ENCODE measurements at regions not wholly inside any gene's neighbourhood (a gene's known extent, or its start where the extent isn't known, plus 50 kb on each side); places are given as distances from the start of the nearest gene placed in this dataset.
"Not testable (repeated sequence)": the region's sequence is repeated elsewhere in the genome, so short reads cannot be mapped to it uniquely, and the experiment has no call there.

DNA sequence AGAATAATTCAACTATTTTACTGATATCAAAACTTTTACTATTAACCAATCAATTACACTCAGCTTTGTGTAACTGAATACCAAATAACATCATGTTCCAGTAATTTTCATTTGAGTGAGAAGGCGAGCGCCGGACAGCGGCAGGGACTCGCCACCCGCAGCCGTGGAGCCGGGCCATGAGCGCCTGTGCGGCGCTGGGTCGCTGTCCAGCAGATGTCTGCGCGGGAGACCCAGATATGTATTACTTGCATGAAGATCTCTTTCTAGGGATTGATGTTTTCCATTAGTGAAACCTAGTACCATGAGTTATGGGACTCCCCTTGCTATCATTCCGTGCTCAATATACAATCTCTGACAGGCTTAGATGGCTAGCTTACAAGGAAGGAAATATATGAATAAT is 245.1 kb upstream of the PRSS16 start:
- H3K4me3 ChIP-seq (ENCODE audit: extremely low read depth, insufficient read depth, low read length, poor library complexity, severe bottlenecking): no peak overlapping the region
- H3K4me1 ChIP-seq (ENCODE audit: control insufficient read depth, insufficient read depth, low read length, poor library complexity, severe bottlenecking): no peaks in the 10 kb centered on the region
- WGBS, 2 experiments (ENCODE audit: insufficient coverage in 2 of 2): 75 to 98% methylated on average over 4 to 8 of the region's 15 CpGs
- H3K36me3 ChIP-seq (ENCODE audit: control insufficient read depth, insufficient read depth, low read length): no peaks in the 10 kb centered on the region
- H3K9me3 ChIP-seq (ENCODE audit: control insufficient read depth, low read length): no peaks in the 10 kb centered on the region
- H3K27ac ChIP-seq (ENCODE audit: low read depth, low read length, severe bottlenecking): no peak overlapping the region

DNA sequence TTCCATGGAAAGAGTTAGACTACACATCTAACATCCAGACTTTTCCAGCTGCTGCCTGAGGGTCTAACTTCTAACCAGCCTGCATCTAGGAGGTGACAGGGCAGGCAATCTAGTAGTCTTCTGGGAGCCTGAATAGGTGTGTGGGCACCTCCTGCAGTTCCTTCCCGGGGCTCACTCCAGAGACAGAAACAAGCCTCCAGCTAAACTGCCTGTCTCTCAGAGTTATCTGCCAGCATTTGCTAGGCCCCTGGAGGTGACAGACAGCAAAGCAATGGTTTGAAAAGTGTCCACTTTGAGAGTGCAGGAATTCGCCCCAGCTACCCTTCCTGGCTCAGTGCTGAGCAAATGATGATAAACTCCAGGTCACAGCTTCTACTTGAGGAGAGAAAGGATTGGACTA is 240.5 kb upstream of the PRSS16 start:
- no peak overlapping the region for H3K4me3 ChIP-seq (ENCODE audit: extremely low read depth, insufficient read depth, low read length, poor library complexity, severe bottlenecking)
- 43 to 71% methylated on average over 1 to 2 of the region's 2 CpGs for WGBS, 2 experiments (ENCODE audit: insufficient coverage in 2 of 2)

DNA sequence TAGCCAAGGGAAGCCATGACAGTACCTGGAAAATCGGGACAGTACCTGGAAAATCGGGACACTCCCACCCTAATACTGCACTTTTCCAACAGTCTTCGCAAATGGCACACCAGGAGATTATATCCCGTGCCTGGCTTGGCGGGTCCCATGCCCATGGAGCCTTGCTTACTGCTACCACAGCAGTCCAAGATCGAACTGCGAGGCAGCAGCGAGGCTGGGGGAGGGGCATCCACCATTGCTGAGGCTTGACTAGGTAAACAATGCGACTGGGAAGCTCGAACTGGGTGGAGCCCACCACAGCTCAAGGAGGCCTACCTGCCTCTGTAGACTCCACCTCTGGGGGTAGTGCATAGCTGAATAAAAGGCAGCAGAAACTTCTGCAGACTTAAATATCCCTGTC is 238.9 kb upstream of the PRSS16 start:
- not testable (repeated sequence) for H3K4me1 ChIP-seq (ENCODE audit: control insufficient read depth, insufficient read depth, low read length, poor library complexity, severe bottlenecking); H3K27ac ChIP-seq (ENCODE audit: low read depth, low read length, severe bottlenecking); H3K9me3 ChIP-seq (ENCODE audit: control insufficient read depth, low read length); H3K4me3 ChIP-seq (ENCODE audit: extremely low read depth, insufficient read depth, low read length, poor library complexity, severe bottlenecking); H3K36me3 ChIP-seq (ENCODE audit: control insufficient read depth, insufficient read depth, low read length)
- WGBS, 2 experiments (ENCODE audit: insufficient coverage in 2 of 2): 96 to 97% methylated on average over 8 to 9 of the region's 10 CpGs

More for the DNA sequence above, 240.5 kb upstream of the PRSS16 start:
- H3K27ac ChIP-seq (ENCODE audit: low read depth, low read length, severe bottlenecking): no peak overlapping the region
- no peaks in the 10 kb centered on the region for H3K36me3 ChIP-seq (ENCODE audit: control insufficient read depth, insufficient read depth, low read length)
- no peaks in the 10 kb centered on the region for H3K4me1 ChIP-seq (ENCODE audit: control insufficient read depth, insufficient read depth, low read length, poor library complexity, severe bottlenecking)
- no peaks in the 10 kb centered on the region for H3K9me3 ChIP-seq (ENCODE audit: control insufficient read depth, low read length)

DNA sequence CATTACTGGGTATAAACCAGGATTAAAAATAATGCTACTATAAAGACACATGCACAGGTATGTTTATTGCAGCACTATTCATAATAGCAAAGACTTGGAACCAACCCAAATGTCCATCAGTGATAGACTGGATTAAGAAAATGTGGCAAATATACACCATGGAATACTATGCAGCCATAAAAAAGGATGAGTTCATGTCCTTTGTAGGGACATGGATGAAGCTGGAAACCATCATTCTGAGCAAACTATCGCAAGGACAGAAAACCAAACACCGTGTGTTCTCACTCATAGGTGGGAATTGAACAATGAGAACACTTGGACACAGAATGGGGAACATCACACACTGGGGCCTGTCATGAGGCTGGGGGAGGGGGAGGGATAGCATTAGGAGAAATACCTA is 233.4 kb upstream of the PRSS16 start:
- WGBS, 2 experiments (ENCODE audit: insufficient coverage in 2 of 2): 83% methylated on average over 1 of the region's 2 CpGs; no CpG with 5 or more reads in 1 of the 2 experiments

DNA sequence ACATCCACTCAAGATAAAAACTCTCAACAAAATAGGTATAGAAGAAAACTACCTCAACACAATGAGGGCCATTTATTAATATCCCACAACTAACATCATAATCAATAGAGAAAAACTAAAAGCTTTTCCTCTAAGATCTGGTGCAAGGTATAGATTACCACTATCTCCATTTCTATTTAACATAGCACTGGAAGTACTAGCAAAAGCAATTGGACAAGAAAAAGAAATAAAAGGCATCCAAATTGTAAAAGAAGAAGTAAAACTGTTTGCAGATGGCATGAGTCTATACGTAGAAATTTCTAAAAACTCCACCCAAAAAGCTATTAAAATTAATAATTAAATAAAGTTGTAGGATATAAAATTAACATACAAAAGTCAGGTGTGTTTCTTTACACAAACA is 230.8 kb upstream of the PRSS16 start:
- Histone ChIP-seq H3K9me3 (ENCODE audit: control insufficient read depth, low read length) (no peaks in the 10 kb centered on the region), H3K27ac (ENCODE audit: low read depth, low read length, severe bottlenecking) (no peak overlapping the region), H3K36me3 (ENCODE audit: control insufficient read depth, insufficient read depth, low read length) (no peaks in the 10 kb centered on the region), H3K4me1 (ENCODE audit: control insufficient read depth, insufficient read depth, low read length, poor library complexity, severe bottlenecking) (no peaks in the 10 kb centered on the region), H3K4me3 (ENCODE audit: extremely low read depth, insufficient read depth, low read length, poor library complexity, severe bottlenecking) (no peak overlapping the region)
- no CpG with 5 or more reads among the region's 1 CpG for WGBS, 2 experiments (ENCODE audit: insufficient coverage in 2 of 2)

More for the DNA sequence above, 233.4 kb upstream of the PRSS16 start:
- H3K9me3 ChIP-seq (ENCODE audit: control insufficient read depth, low read length); H3K4me1 ChIP-seq (ENCODE audit: control insufficient read depth, insufficient read depth, low read length, poor library complexity, severe bottlenecking); H3K36me3 ChIP-seq (ENCODE audit: control insufficient read depth, insufficient read depth, low read length); H3K4me3 ChIP-seq (ENCODE audit: extremely low read depth, insufficient read depth, low read length, poor library complexity, severe bottlenecking); H3K27ac ChIP-seq (ENCODE audit: low read depth, low read length, severe bottlenecking): not testable (repeated sequence)

DNA sequence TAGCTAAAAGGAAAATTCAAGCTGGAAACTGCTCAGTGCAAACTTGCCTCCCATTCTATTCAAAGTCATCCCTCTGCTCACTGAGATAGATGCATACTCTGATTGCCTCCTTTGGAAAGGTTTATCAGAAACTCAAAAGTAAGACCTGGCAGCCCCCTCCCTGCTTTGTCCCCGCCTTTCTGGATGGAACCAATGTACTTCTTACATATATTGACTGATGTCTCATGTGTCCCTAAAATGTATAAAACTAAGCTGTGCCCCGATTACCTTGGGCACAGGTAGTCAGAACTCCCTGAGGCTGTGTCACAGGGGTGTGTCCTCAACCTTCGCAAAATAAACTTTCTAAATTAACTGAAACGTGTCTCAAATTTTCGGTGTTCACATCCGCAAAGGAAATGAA is 229.1 kb upstream of the PRSS16 start:
- not testable (repeated sequence) for H3K4me3 ChIP-seq (ENCODE audit: extremely low read depth, insufficient read depth, low read length, poor library complexity, severe bottlenecking); H3K36me3 ChIP-seq (ENCODE audit: control insufficient read depth, insufficient read depth, low read length); H3K27ac ChIP-seq (ENCODE audit: low read depth, low read length, severe bottlenecking); H3K9me3 ChIP-seq (ENCODE audit: control insufficient read depth, low read length); H3K4me1 ChIP-seq (ENCODE audit: control insufficient read depth, insufficient read depth, low read length, poor library complexity, severe bottlenecking)
- 98 to 100% methylated on average over 3 to 5 of the region's 6 CpGs for WGBS, 2 experiments (ENCODE audit: insufficient coverage in 2 of 2)

GRCh38 chr6:27019651-27020552 is 227.6 kb upstream of the PRSS16 start:
- Histone ChIP-seq H3K4me1 (ENCODE audit: control insufficient read depth, insufficient read depth, low read length, poor library complexity, severe bottlenecking) (no peaks in the 10 kb centered on the region), H3K36me3 (ENCODE audit: control insufficient read depth, insufficient read depth, low read length) (no peaks in the 10 kb centered on the region), H3K27ac (ENCODE audit: low read depth, low read length, severe bottlenecking) (peak overlapping the region; percentile 98), H3K9me3 (ENCODE audit: control insufficient read depth, low read length) (no peaks in the 10 kb centered on the region), H3K4me3 (ENCODE audit: extremely low read depth, insufficient read depth, low read length, poor library complexity, severe bottlenecking) (peak overlapping the region; percentile 63)
- 1 to 2% methylated on average over 35 to 40 of the region's 58 CpGs for WGBS, 2 experiments (ENCODE audit: insufficient coverage in 2 of 2)

- Histone ChIP-seq H3K9me3 (ENCODE audit: control insufficient read depth, low read length) (no peaks in the 10 kb centered on the region), H3K36me3 (ENCODE audit: control insufficient read depth, insufficient read depth, low read length) (no peaks in the 10 kb centered on the region), H3K27ac (ENCODE audit: low read depth, low read length, severe bottlenecking) (peak overlapping the region; percentile 19), H3K4me1 (ENCODE audit: control insufficient read depth, insufficient read depth, low read length, poor library complexity, severe bottlenecking) (no peaks in the 10 kb centered on the region), H3K4me3 (ENCODE audit: extremely low read depth, insufficient read depth, low read length, poor library complexity, severe bottlenecking) (peak overlapping the region; percentile 63)
- WGBS, 2 experiments (ENCODE audit: insufficient coverage in 2 of 2): 88 to 89% methylated on average over 6 to 9 of the region's 9 CpGs
These were observed 227.0 kb upstream of the PRSS16 start for GRCh38 chr6:27020553-27020880.

- 75 to 100% methylated on average over 2 to 3 of the region's 4 CpGs for WGBS, 2 experiments (ENCODE audit: insufficient coverage in 2 of 2)
- Histone ChIP-seq H3K27ac (ENCODE audit: low read depth, low read length, severe bottlenecking) (no peak overlapping the region), H3K4me3 (ENCODE audit: extremely low read depth, insufficient read depth, low read length, poor library complexity, severe bottlenecking) (no peak overlapping the region), H3K4me1 (ENCODE audit: control insufficient read depth, insufficient read depth, low read length, poor library complexity, severe bottlenecking) (no peaks in the 10 kb centered on the region), H3K9me3 (ENCODE audit: control insufficient read depth, low read length) (no peaks in the 10 kb centered on the region), H3K36me3 (ENCODE audit: control insufficient read depth, insufficient read depth, low read length) (no peaks in the 10 kb centered on the region)
These were observed 223.8 kb upstream of the PRSS16 start for GRCh38 chr6:27023664-27024063.

- Histone ChIP-seq H3K36me3 (ENCODE audit: control insufficient read depth, insufficient read depth, low read length) (no peaks in the 10 kb centered on the region), H3K4me3 (ENCODE audit: extremely low read depth, insufficient read depth, low read length, poor library complexity, severe bottlenecking) (no peak overlapping the region), H3K9me3 (ENCODE audit: control insufficient read depth, low read length) (no peaks in the 10 kb centered on the region), H3K27ac (ENCODE audit: low read depth, low read length, severe bottlenecking) (no peak overlapping the region), H3K4me1 (ENCODE audit: control insufficient read depth, insufficient read depth, low read length, poor library complexity, severe bottlenecking) (no peaks in the 10 kb centered on the region)
- WGBS, 2 experiments (ENCODE audit: insufficient coverage in 2 of 2): no CpG with 5 or more reads among the region's 1 CpG
These were observed 222.2 kb upstream of the PRSS16 start for GRCh38 chr6:27025351-27025750.

- Histone ChIP-seq H3K4me3 (ENCODE audit: extremely low read depth, insufficient read depth, low read length, poor library complexity, severe bottlenecking) (no peak overlapping the region), H3K36me3 (ENCODE audit: control insufficient read depth, insufficient read depth, low read length) (no peaks in the 10 kb centered on the region), H3K4me1 (ENCODE audit: control insufficient read depth, insufficient read depth, low read length, poor library complexity, severe bottlenecking) (no peaks in the 10 kb centered on the region), H3K9me3 (ENCODE audit: control insufficient read depth, low read length) (no peaks in the 10 kb centered on the region), H3K27ac (ENCODE audit: low read depth, low read length, severe bottlenecking) (no peak overlapping the region)
- WGBS, 2 experiments (ENCODE audit: insufficient coverage in 2 of 2): no CpG with 5 or more reads among the region's 1 CpG
These were observed 221.1 kb upstream of the PRSS16 start for GRCh38 chr6:27026361-27026760.
